ENCODE measurements at regions not wholly inside any gene's neighbourhood (a gene's known extent, or its start where the extent isn't known, plus 50 kb on each side); places are given as distances from the start of the nearest gene placed in this dataset.

DNA sequence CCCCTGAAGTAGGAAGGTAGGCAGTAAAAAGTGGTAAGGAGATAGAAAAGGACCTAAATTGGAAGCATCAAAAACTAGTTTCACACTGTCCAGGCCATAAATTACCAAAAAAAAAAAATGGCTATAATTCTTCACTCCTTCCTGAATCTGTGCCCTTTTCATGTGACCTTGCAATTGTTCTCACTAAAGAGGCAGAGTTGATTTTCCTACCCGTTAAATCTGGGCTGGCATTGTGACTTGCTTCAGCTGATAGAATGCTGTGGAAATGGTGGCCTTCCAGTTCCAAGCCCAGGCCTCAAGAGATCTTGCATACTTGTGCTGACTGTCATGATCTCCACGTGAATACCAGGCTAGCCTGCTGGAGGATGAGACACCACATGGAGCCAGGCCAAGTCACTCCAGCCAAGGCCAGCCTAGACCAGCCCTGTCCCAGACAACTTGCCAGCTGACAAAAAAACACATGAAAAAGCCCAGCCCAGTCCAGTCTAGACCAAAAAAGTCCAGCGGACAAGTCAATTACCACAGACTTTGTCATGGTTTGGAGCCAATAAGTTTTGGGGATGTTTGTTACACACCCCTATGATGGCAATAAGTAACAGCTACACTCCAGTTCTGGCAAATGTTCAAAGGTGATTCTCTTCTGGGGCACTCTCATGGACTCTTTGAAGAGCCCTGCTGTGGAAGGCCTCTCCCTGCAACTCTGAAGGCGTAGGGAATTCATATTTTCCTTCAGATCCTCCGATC lies 51.4 kb upstream of the NUP50 start:
- no peaks in the 10 kb centered on the region for H3K27me3 ChIP-seq
- H3K9me3 ChIP-seq, result no peaks in the 10 kb centered on the region
- 72 to 83% methylated on average over 5 of the region's 5 CpGs for WGBS, 2 donors
- no peak for DNase-seq
- intact Hi-C loops (cut with DNase I), result no loop called here
- H3K4me3 ChIP-seq, result no peak overlapping the region
- no peaks in the 10 kb centered on the region for H3K4me1 ChIP-seq
- no peak for ATAC-seq
- TF ChIP-seq, protein P1, sequence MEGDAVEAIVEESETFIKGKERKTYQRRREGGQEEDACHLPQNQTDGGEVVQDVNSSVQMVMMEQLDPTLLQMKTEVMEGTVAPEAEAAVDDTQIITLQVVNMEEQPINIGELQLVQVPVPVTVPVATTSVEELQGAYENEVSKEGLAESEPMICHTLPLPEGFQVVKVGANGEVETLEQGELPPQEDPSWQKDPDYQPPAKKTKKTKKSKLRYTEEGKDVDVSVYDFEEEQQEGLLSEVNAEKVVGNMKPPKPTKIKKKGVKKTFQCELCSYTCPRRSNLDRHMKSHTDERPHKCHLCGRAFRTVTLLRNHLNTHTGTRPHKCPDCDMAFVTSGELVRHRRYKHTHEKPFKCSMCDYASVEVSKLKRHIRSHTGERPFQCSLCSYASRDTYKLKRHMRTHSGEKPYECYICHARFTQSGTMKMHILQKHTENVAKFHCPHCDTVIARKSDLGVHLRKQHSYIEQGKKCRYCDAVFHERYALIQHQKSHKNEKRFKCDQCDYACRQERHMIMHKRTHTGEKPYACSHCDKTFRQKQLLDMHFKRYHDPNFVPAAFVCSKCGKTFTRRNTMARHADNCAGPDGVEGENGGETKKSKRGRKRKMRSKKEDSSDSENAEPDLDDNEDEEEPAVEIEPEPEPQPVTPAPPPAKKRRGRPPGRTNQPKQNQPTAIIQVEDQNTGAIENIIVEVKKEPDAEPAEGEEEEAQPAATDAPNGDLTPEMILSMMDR (IDR thresholded peaks at IDR 0.05), result no peak
- TF ChIP-seq POLR2A (IDR thresholded peaks at IDR 0.05), result no peak
- H3K36me3 ChIP-seq (replicated peaks in 1 of 2; ENCODE audit: insufficient read depth in 1 of 2, low read depth in 2 of 2), result no peaks in the 10 kb centered on the region
- H3K27ac ChIP-seq, result no peak overlapping the region
